Esophagus muscularis mucosa (tissue), 4 donors: ENCODE measurements at regions not wholly inside any gene's neighbourhood (a gene's known extent, or its start where the extent isn't known, plus 50 kb on each side); places are given as distances from the start of the nearest gene placed in this dataset.

ENCODE experiments used
- EP300 ChIP-seq: sonication (generic); formaldehyde crosslinking; IDR thresholded peaks from one replicate; pipeline ENCODE4 v1.6.1; 2017; ENCODE audit warnings: antibody characterized with exemption
- POLR2A ChIP-seq: fragments of 450-650 bp; IDR thresholded peaks from one replicate; pipeline ENCODE4 v1.6.1; 2017; ENCODE audit warnings: antibody characterized with exemption, moderate library complexity, mild to moderate bottlenecking, low read depth
- POLR2AphosphoS5 ChIP-seq, 2 donors: sonication (generic); formaldehyde crosslinking; IDR thresholded peaks; one replicate each; pipeline ENCODE4 v1.6.1; 2017; ENCODE audit warnings: antibody characterized with exemption in 2 of 2
- TF ChIP-seq, protein P1 (sequence below), 3 experiments: fragments of 200-600 bp in 2 of 3; fragments of 450-650 bp in 1 of 3; sonication (generic) in 2 of 3; IDR thresholded peaks; one replicate each; pipeline ENCODE4 v1.5.1; 2017 to 2019; ENCODE audit warnings: antibody characterized with exemption in 3 of 3, mild to moderate bottlenecking in 2 of 3, moderate library complexity in 1 of 3

DNA sequence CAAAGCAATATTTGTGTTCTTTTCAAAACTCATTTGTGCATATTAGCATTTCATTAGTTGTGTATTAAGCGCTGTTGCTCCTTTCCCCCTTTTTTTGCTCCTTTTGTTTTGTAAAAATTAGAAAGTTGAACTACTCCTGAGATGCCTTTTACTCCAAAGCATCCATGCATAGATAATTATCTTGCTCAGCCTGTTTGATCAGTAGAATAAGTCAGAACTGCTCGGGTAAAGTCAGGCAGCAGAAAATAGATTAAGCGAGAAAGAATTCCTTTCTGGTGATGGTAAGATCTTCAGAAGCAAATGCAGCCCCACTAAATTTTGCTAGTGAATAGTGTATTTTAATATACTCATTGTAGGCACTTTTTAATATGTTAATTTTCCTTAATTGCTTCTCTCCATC, 227.1 kb downstream of the TEX36 start:
- TF ChIP-seq, protein P1, sequence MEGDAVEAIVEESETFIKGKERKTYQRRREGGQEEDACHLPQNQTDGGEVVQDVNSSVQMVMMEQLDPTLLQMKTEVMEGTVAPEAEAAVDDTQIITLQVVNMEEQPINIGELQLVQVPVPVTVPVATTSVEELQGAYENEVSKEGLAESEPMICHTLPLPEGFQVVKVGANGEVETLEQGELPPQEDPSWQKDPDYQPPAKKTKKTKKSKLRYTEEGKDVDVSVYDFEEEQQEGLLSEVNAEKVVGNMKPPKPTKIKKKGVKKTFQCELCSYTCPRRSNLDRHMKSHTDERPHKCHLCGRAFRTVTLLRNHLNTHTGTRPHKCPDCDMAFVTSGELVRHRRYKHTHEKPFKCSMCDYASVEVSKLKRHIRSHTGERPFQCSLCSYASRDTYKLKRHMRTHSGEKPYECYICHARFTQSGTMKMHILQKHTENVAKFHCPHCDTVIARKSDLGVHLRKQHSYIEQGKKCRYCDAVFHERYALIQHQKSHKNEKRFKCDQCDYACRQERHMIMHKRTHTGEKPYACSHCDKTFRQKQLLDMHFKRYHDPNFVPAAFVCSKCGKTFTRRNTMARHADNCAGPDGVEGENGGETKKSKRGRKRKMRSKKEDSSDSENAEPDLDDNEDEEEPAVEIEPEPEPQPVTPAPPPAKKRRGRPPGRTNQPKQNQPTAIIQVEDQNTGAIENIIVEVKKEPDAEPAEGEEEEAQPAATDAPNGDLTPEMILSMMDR (IDR thresholded peaks at IDR 0.05), result no peak
- TF ChIP-seq POLR2A (no peak), POLR2AphosphoS5 (IDR thresholded peaks at IDR 0.05) (no peak), EP300 (no peak)
